NT2/D1 (cell line): ENCODE measurements at regions not wholly inside any gene's neighbourhood (a gene's known extent, or its start where the extent isn't known, plus 50 kb on each side); places are given as distances from the start of the nearest gene placed in this dataset.

ENCODE experiments used
- YY1 ChIP-seq: IDR thresholded peaks from 2 replicates; pipeline ENCODE4 v1.6.1; 2011; ENCODE audit not compliant: insufficient read length, insufficient read depth
- ZNF274 ChIP-seq: IDR thresholded peaks from 2 replicates; pipeline ENCODE4 v1.6.1; 2011; ENCODE audit warnings: mild to moderate bottlenecking, low read depth, low read length

GRCh38 chr11:46210133-46210636, 67.3 kb upstream of the CREB3L1 start:
- TF ChIP-seq YY1 (no peak), ZNF274 (no peak)
